Dermis microvascular lymphatic vessel endothelial cell (primary cell): ENCODE measurements at regions not wholly inside any gene's neighbourhood (a gene's known extent, or its start where the extent isn't known, plus 50 kb on each side); places are given as distances from the start of the nearest gene placed in this dataset.
"Not testable (repeated sequence)": the region's sequence is repeated elsewhere in the genome, so short reads cannot be mapped to it uniquely, and the experiment has no call there.

Experiments used
- DNase-seq, 2 donors: peaks; one replicate each; pipeline versions ENCODE4 v3.0.0 to v3.0.0-alpha.2; 2010; ENCODE audit warnings: low read depth in 2 of 2

GRCh38 chr7:153939177-153939576 is 113.0 kb upstream of the DPP6 start:
- DNase-seq, result no peak

- no peak for DNase-seq
Measured at GRCh38 chr7:153939654-153940053, 112.5 kb upstream of the DPP6 start.

DNA sequence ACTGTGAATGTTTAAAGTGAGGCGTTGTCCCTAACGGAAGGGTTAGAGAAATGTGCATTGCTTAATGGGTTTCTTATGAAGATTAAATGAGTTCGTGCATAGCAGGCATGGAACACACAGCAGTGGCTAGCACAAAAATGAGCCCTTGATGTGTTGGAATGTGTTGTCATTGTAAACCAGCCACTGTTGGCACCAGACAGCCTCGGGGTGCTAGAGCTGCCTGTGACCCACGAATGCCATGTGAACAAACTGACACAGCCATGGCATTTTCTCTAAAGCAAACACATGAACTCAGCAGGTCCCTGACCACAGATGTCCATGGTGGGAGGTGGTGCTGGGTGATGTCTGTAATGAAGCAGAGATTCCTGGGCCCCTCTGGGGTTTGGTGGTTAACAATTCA is 111.1 kb upstream of the DPP6 start:
- DNase-seq, result no peak

DNA sequence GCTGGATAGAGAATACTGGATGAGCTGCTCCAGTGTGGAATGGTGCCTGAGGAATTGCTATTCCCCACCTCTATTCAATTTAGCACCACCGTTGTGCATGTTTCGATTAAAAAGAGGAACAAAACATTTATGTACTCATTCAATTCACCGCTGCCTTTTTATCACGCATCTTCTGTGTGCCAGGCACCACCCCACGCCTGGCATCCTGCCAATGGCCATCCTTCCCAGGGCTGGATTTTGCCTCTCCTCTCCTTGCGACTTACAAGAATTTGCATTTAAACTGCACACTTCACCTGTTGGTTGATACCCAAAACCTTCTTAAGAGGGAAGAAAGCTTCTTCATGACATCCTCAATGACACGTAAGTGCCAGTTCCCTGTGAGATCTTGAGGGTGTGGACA is 110.2 kb upstream of the DPP6 start:
- no peak for DNase-seq

GRCh38 chr7:153943457-153943856 is 108.7 kb upstream of the DPP6 start:
- no peak for DNase-seq

GRCh38 chr7:153943861-153944260 is 108.3 kb upstream of the DPP6 start:
- DNase-seq, result no peak

DNA sequence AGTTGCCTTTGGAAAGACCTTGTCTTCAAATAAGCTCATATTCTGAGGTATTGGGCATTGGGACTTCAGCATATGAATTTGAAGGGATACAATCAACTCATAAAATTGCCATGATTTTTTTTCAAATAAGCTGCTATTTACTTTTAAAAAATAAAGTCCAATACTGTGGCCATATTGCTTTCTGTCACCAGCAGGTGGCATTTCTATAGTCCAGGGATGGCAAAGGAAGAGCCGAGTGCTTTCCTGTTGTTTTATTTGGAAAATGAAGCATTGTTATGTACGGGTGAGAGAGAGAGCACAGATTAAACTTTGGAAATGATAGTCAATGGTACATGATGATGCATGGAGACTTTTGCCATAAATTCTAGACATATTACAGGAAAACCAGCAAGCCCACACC is 104.1 kb upstream of the DPP6 start:
- DNase-seq, result no peak

DNA sequence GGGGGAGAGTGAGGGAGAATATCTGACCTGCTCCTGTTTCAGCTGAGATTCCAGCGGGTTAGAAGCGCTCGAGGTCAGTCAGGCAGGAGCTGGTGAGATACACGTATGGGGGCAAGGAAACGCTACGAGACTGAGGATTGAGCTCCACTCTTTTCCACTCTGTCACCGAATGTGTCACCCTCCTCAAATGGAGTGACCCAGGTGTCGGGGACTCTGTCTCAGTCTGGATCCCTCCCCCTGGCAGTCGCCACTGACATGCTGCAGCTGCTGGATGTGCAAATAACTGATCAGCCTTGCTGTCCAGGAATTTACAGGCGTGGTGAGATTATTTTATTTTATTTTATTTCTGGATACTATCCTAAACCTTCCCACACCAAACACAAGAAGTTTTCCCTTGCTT is 100.9 kb upstream of the DPP6 start:
- DNase-seq, result no peak

GRCh38 chr7:153954477-153954876 is 97.7 kb upstream of the DPP6 start:
- DNase-seq, result no peak

GRCh38 chr7:153957677-153958076 is 94.5 kb upstream of the DPP6 start:
- DNase-seq, result not testable (repeated sequence)

- not testable (repeated sequence) for DNase-seq
Measured at GRCh38 chr7:153958381-153958780, 93.8 kb upstream of the DPP6 start.

DNA sequence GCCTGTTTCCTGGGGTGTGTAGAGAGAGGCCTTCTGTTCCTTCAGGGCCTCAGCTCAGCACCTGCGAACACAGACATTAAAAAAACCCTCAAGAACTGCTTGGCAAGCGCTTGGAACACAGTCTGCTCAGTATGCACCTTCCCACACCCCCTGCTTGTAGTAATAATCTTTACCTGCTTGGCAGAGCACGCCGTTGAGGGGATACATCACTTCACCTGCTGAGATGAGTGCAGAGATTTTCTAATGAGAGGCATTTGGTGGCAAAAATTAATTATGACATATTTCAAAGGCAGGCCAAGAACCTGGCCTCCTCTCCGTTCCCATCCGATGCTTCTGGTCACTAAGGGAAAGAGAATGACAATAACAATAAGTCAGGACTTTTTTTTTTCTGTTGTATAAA is 93.4 kb upstream of the DPP6 start:
- not testable (repeated sequence) for DNase-seq

GRCh38 chr7:153964481-153965112 is 87.6 kb upstream of the DPP6 start:
- DNase-seq, result not testable (repeated sequence)

GRCh38 chr7:153969016-153969415 is 83.2 kb upstream of the DPP6 start:
- not testable (repeated sequence) for DNase-seq

DNA sequence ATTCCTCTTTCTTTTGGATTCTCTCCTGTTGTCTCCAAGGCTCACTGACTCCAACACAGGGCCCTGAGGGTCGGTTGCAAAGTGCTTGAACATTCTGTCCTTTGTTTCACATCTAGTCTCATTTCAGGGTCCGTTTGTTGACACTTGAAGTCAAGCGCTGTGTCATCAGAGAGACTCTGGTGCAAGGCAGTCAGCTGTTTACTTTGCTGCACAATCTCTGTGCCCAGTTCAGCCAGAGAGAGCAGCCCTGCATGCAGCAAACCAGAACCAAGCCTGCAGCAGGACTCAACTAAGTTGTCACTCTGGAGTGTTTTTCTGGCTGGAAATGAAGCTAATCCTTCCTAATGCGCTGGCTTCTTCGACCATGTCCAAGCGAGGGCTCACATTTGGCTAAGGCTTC is 77.6 kb upstream of the DPP6 start:
- not testable (repeated sequence) for DNase-seq

- not testable (repeated sequence) for DNase-seq
Measured at GRCh38 chr7:153976745-153977144, 75.5 kb upstream of the DPP6 start.

DNA sequence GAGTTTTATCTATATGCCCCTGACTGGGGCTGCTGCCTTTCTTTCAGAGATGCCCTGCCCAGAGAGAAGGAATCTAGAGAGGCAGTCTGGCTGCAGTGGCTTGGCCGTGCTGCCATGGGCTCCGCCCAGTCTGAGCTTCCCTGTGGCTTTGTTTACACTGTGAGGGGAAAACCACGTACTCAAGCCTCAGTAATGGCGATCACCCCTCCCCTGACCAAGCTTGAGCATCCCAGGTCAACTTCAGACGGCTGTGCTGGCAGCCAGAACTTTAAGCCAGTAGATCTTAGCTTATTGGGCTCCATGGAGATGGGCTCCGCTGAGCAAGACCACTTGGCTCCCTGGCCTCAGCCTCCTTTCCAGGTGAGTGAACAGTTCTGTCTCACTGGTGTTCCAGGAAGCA is 69.0 kb upstream of the DPP6 start:
- DNase-seq, result not testable (repeated sequence)

- not testable (repeated sequence) for DNase-seq
Measured at GRCh38 chr7:153989066-153989627, 63.1 kb upstream of the DPP6 start.

GRCh38 chr7:153989742-153990425 is 62.3 kb upstream of the DPP6 start:
- not testable (repeated sequence) for DNase-seq

GRCh38 chr7:153991471-153991870 is 60.7 kb upstream of the DPP6 start:
- not testable (repeated sequence) for DNase-seq

- DNase-seq, result not testable (repeated sequence)
Measured at GRCh38 chr7:153993402-153993801, 58.8 kb upstream of the DPP6 start.

DNA sequence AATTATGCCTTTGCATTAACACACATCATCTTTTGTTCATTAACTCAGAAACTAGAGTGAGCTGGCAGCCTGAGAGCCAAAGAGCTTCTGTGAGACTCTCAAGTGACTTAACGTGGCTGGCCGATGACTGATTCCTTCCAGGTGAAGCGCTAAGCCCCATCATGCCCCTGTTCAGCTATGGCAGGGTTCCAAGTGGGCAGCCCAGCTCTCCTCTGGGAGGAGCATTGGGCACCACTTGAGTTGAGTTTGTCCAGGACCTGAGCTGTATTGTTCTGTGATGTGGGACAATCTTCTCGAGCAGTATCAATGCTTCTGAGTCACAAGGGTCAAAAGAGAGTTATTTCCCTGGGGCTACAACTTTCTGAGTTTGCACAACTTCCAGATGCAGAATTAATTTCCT is 53.3 kb upstream of the DPP6 start:
- DNase-seq, result not testable (repeated sequence)
